H9 (cell line): ENCODE measurements at regions not wholly inside any gene's neighbourhood (a gene's known extent, or its start where the extent isn't known, plus 50 kb on each side); places are given as distances from the start of the nearest gene placed in this dataset.

Source experiments
- DNase-seq: peaks from one replicate; pipeline ENCODE4 v3.0.0-alpha.2; 2017
- H2AFZ ChIP-seq: one replicate; pipeline ENCODE4 v1.6.1; 2013; ENCODE audit warnings: mild to moderate bottlenecking, low read length, control low read depth, moderate library complexity
- H2AK5ac ChIP-seq: 2 replicates; pipeline ENCODE4 v1.6.1; 2013; ENCODE audit warnings: low read length, control low read depth, mixed read lengths; ENCODE audit not compliant: insufficient read length
- H2BK120ac ChIP-seq: one replicate; pipeline ENCODE4 v1.6.1; 2013; ENCODE audit warnings: low read depth, mild to moderate bottlenecking, low read length, control low read depth, inconsistent platforms; ENCODE audit not compliant: poor library complexity, severe bottlenecking
- H2BK12ac ChIP-seq: 2 replicates; pipeline ENCODE4 v1.6.1; 2013; ENCODE audit warnings: low read length, control low read depth, mixed read lengths, low read depth; ENCODE audit not compliant: insufficient read length
- H2BK15ac ChIP-seq: 2 replicates; pipeline ENCODE4 v1.6.1; 2013; ENCODE audit warnings: low read depth, low read length, control low read depth
- H2BK20ac ChIP-seq: one replicate; pipeline ENCODE4 v1.6.1; 2013; ENCODE audit warnings: low read depth, mild to moderate bottlenecking, low read length, control low read depth, inconsistent platforms; ENCODE audit not compliant: poor library complexity, severe bottlenecking
- H2BK5ac ChIP-seq: 2 replicates; pipeline ENCODE4 v1.6.1; 2013; ENCODE audit warnings: low read length, control low read depth, mixed read lengths; ENCODE audit not compliant: insufficient read length
- H3K14ac ChIP-seq: 2 replicates; pipeline ENCODE4 v1.6.1; 2013; ENCODE audit warnings: low read length, control low read depth; ENCODE audit not compliant: insufficient read depth
- H3K18ac ChIP-seq: 2 replicates; pipeline ENCODE4 v1.6.1; 2013; ENCODE audit warnings: low read depth, mild to moderate bottlenecking, mixed read lengths, low read length, control low read depth; ENCODE audit not compliant: insufficient read length
- H3K23ac ChIP-seq: 2 replicates; pipeline ENCODE4 v1.6.1; 2013; ENCODE audit warnings: low read length, control low read depth, mixed read lengths, low read depth; ENCODE audit not compliant: insufficient read length
- H3K23me2 ChIP-seq: 2 replicates; pipeline ENCODE4 v1.6.1; 2013; ENCODE audit warnings: low read depth, mild to moderate bottlenecking, mixed read lengths, low read length, control low read depth; ENCODE audit not compliant: insufficient read length, poor library complexity, severe bottlenecking
- H3K27ac ChIP-seq: 2 replicates; pipeline ENCODE4 v1.5.1; 2013; ENCODE audit warnings: low read length, control low read depth, mixed read lengths, low read depth; ENCODE audit not compliant: insufficient read length
- H3K27me3 ChIP-seq: 2 replicates; pipeline ENCODE4 v1.6.1; 2013; ENCODE audit warnings: low read length, control low read depth, inconsistent platforms; ENCODE audit not compliant: insufficient read depth
- H3K4ac ChIP-seq: 2 replicates; pipeline ENCODE4 v1.6.1; 2013; ENCODE audit warnings: low read depth, mild to moderate bottlenecking, control low read depth, inconsistent platforms, low read length, moderate library complexity
- H3K4me1 ChIP-seq: 2 replicates; pipeline ENCODE4 v1.6.1; 2013; ENCODE audit warnings: low read length, control low read depth, inconsistent platforms; ENCODE audit not compliant: insufficient read depth
- H3K4me2 ChIP-seq: 2 replicates; pipeline ENCODE4 v1.6.1; 2013; ENCODE audit warnings: low read length, control low read depth, mixed read lengths; ENCODE audit not compliant: insufficient read length, insufficient read depth
- H3K56ac ChIP-seq: 2 replicates; pipeline ENCODE4 v1.6.1; 2013; ENCODE audit warnings: low read depth, mild to moderate bottlenecking, mixed read lengths, low read length, control low read depth; ENCODE audit not compliant: insufficient read length
- H3K79me1 ChIP-seq: 2 replicates; pipeline ENCODE4 v1.6.1; 2013; ENCODE audit warnings: low read depth, mild to moderate bottlenecking, moderate library complexity, low read length, control low read depth, inconsistent platforms; ENCODE audit not compliant: insufficient read depth, poor library complexity, severe bottlenecking
- H3K79me2 ChIP-seq: 2 replicates; pipeline ENCODE4 v1.6.1; 2013; ENCODE audit warnings: low read length, control low read depth, inconsistent platforms; ENCODE audit not compliant: insufficient read depth
- H3K9ac ChIP-seq: 2 replicates; pipeline ENCODE4 v1.6.1; 2013; ENCODE audit warnings: low read length, control low read depth, mixed read lengths; ENCODE audit not compliant: insufficient read length; ENCODE audit errors: extremely low read depth
- H3K9me3 ChIP-seq: one replicate; pipeline ENCODE4 v1.6.1; 2013; ENCODE audit warnings: low read depth, low read length, inconsistent platforms; ENCODE audit not compliant: control insufficient read depth
- H3T11ph ChIP-seq: one replicate; pipeline ENCODE4 v1.6.1; 2013; ENCODE audit warnings: mild to moderate bottlenecking, low read length, control low read depth, inconsistent platforms
- H4K20me1 ChIP-seq: one replicate; pipeline ENCODE4 v1.6.1; 2013; ENCODE audit not compliant: control insufficient read depth, insufficient read length, insufficient read depth
- H4K5ac ChIP-seq: 2 replicates; pipeline ENCODE4 v1.6.1; 2013; ENCODE audit warnings: low read depth, mild to moderate bottlenecking, mixed read lengths, low read length, control low read depth; ENCODE audit not compliant: insufficient read length
- H4K8ac ChIP-seq: replicated peaks from 2 replicates; pipeline ENCODE4 v1.6.1; 2013; ENCODE audit warnings: low read length, control low read depth, mixed read lengths, low read depth; ENCODE audit not compliant: insufficient read length
- H4K91ac ChIP-seq: 2 replicates; pipeline ENCODE4 v1.6.1; 2013; ENCODE audit warnings: low read depth, mild to moderate bottlenecking, moderate library complexity, mixed read lengths, low read length, control low read depth; ENCODE audit not compliant: insufficient read length
- H3K27ac Mint-ChIP-seq, 3 experiments: 2 replicates in 2 of 3; 3 replicates in 1 of 3; pipeline ENCODE4 v1.8.0; 2020 to 2021; ENCODE audit warnings: mixed read lengths in 3 of 3, mild to moderate bottlenecking in 1 of 3, moderate library complexity in 1 of 3
- H3K27me3 Mint-ChIP-seq: 2 replicates; pipeline ENCODE4 v1.8.0; 2021; ENCODE audit warnings: low read depth, mild to moderate bottlenecking, moderate library complexity, mixed read lengths
- H3K36me3 Mint-ChIP-seq, 3 experiments: 2 replicates in 2 of 3; 3 replicates in 1 of 3; pipeline ENCODE4 v1.8.0; 2020 to 2021; ENCODE audit warnings: low read depth in 3 of 3, mixed read lengths in 3 of 3; ENCODE audit not compliant: insufficient read depth in 1 of 3
- H3K4me1 Mint-ChIP-seq, 2 experiments: 2 replicates each; pipeline ENCODE4 v1.8.0; 2020; ENCODE audit warnings: mixed read lengths in 2 of 2
- H3K4me3 Mint-ChIP-seq, 2 experiments: 2 replicates in 1 of 2; 3 replicates in 1 of 2; pipeline ENCODE4 v1.8.0; 2020 to 2021; ENCODE audit warnings: mild to moderate bottlenecking in 2 of 2, mixed read lengths in 2 of 2, moderate library complexity in 1 of 2
- H3K9me3 Mint-ChIP-seq, 2 experiments: 2 replicates in 1 of 2; 3 replicates in 1 of 2; pipeline ENCODE4 v1.8.0; 2020; ENCODE audit warnings: mild to moderate bottlenecking in 2 of 2, mixed read lengths in 2 of 2, moderate library complexity in 1 of 2
- CTCF ChIP-seq: fragments of 200-600 bp; sonication (generic); conservative IDR thresholded peaks from 3 replicates; pipeline ENCODE4 v1.8.0; 2021; ENCODE audit warnings: antibody characterized with exemption, mild to moderate bottlenecking
- WGBS: extraction: QIAGEN DNeasy Blood & Tissue Kit; methylation state at CpG from one replicate; pipeline ENCODE4 v1.1.7; 2013; ENCODE audit warnings: missing lambda C conversion rate, low lambda C conversion rate, mixed read lengths; ENCODE audit not compliant: insufficient read length; ENCODE audit errors: extremely low coverage; 5-methylcytosine and 5-hydroxymethylcytosine counted together

- no peaks in the 10 kb centered on the region for H3K23me2 ChIP-seq
- H2BK15ac ChIP-seq: no peak overlapping the region
- no peak overlapping the region for H4K5ac ChIP-seq
- no peaks in the 10 kb centered on the region for H3K9me3 ChIP-seq
- WGBS: no CpG with 5 or more reads among the region's 2 CpGs
- no peak for DNase-seq
- H3K4ac ChIP-seq: no peak overlapping the region
- H2AK5ac ChIP-seq: no peak overlapping the region
- no peak overlapping the region for H2BK5ac ChIP-seq
- H2BK120ac ChIP-seq: no peak overlapping the region
- no peaks in the 10 kb centered on the region for H3K4me1 ChIP-seq
- no peak overlapping the region for H3K9ac ChIP-seq
- H3K4me2 ChIP-seq: no peak overlapping the region
- no peak overlapping the region for H3T11ph ChIP-seq
- no peaks in the 10 kb centered on the region for H3K27me3 ChIP-seq
- no peak overlapping the region for H2BK20ac ChIP-seq
- Mint-ChIP-seq H3K4me1 (0 out of 4 replicates have a peak, but pooled peaks cover 0 to 4% of the 10 kb centered on the region in 2 experiments), H3K27ac (no peak overlapping the region), H3K9me3 (peaks cover 14 to 15% of the 10 kb centered on the region in 2 experiments), H3K4me3 (no peak overlapping the region), H3K36me3 (peaks cover 3 to 15% (median 8%) of the 10 kb centered on the region in 3 experiments; a peak in 6 of 7 replicates), H3K27me3 (peaks cover 2% of the 10 kb centered on the region; the same call in 1 of the 2 replicates)
- H3K27ac ChIP-seq: no peak overlapping the region
- H3K23ac ChIP-seq: no peak overlapping the region
- no peak overlapping the region for H3K14ac ChIP-seq
- no peak overlapping the region for H4K8ac ChIP-seq
- no peaks in the 10 kb centered on the region for H3K79me1 ChIP-seq
- no peak overlapping the region for H3K18ac ChIP-seq
- no peak overlapping the region for H4K91ac ChIP-seq
- no peaks in the 10 kb centered on the region for H4K20me1 ChIP-seq
- no peak overlapping the region for H3K56ac ChIP-seq
- TF ChIP-seq CTCF: no peak
- no peak overlapping the region for H2BK12ac ChIP-seq
- H3K79me2 ChIP-seq: no peaks in the 10 kb centered on the region
- H2AFZ ChIP-seq: no peak overlapping the region
Observed at GRCh38 chr1:82348487-82348886, 547.8 kb downstream of the ADGRL2 start.
